HG02870 (cell line): ENCODE measurements at regions not wholly inside any gene's neighbourhood (a gene's known extent, or its start where the extent isn't known, plus 50 kb on each side); places are given as distances from the start of the nearest gene placed in this dataset.

Experiments
- ATAC-seq: cut with Tn5 transposase; IDR thresholded peaks from one replicate; pipeline ENCODE4 v1.9.1; 2021; ENCODE audit warnings: mild to moderate bottlenecking, moderate library complexity; ENCODE audit not compliant: unreplicated experiment

GRCh38 chr2:226623587-226624368 lies 175.8 kb downstream of the IRS1 start:
- no peak for ATAC-seq

- no peak for ATAC-seq
Observed at GRCh38 chr2:226622484-226622883, 177.1 kb downstream of the IRS1 start.

- no peak for ATAC-seq
Observed at GRCh38 chr2:226620176-226620575, 179.4 kb downstream of the IRS1 start.

- ATAC-seq = no peak
Observed at GRCh38 chr2:226619707-226620106, 179.9 kb downstream of the IRS1 start.

- no peak for ATAC-seq
Observed at GRCh38 chr2:226618875-226619605, 180.6 kb downstream of the IRS1 start.

- no peak for ATAC-seq
Observed at GRCh38 chr2:226618544-226618874, 181.1 kb downstream of the IRS1 start.

- ATAC-seq = no peak
Observed at GRCh38 chr2:226615891-226616290, 183.7 kb downstream of the IRS1 start.

GRCh38 chr2:226611944-226612318 lies 187.7 kb downstream of the IRS1 start:
- ATAC-seq = no peak

- ATAC-seq = no peak
Observed at GRCh38 chr2:226611196-226611943, 188.2 kb downstream of the IRS1 start.

- ATAC-seq = no peak
Observed at GRCh38 chr2:226609366-226609765, 190.3 kb downstream of the IRS1 start.

GRCh38 chr2:226608451-226608850 lies 191.2 kb downstream of the IRS1 start:
- ATAC-seq = no peak

GRCh38 chr2:226607379-226607778 lies 192.2 kb downstream of the IRS1 start:
- ATAC-seq = no peak

- no peak for ATAC-seq
Observed at GRCh38 chr2:226605642-226606041, 194.0 kb downstream of the IRS1 start.

- no peak for ATAC-seq
Observed at GRCh38 chr2:226603606-226604005, 196.0 kb downstream of the IRS1 start.

- no peak for ATAC-seq
Observed at GRCh38 chr2:226601881-226602662, 197.5 kb downstream of the IRS1 start.

- no peak for ATAC-seq
Observed at GRCh38 chr2:226600802-226601201, 198.8 kb downstream of the IRS1 start.

- ATAC-seq = no peak
Observed at GRCh38 chr2:226600184-226600583, 199.4 kb downstream of the IRS1 start.

GRCh38 chr2:226589043-226589442 lies 210.6 kb downstream of the IRS1 start:
- no peak for ATAC-seq

- no peak for ATAC-seq
Observed at GRCh38 chr2:226585130-226585561, 214.5 kb downstream of the IRS1 start.

- ATAC-seq = no peak
Observed at GRCh38 chr2:226584518-226585055, 215.0 kb downstream of the IRS1 start.

- no peak for ATAC-seq
Observed at GRCh38 chr2:226583715-226584114, 215.9 kb downstream of the IRS1 start.
